H9 (cell line): ENCODE measurements at regions not wholly inside any gene's neighbourhood (a gene's known extent, or its start where the extent isn't known, plus 50 kb on each side); places are given as distances from the start of the nearest gene placed in this dataset.

Experiments
- DNase-seq: peaks from one replicate; pipeline ENCODE4 v3.0.0-alpha.2; 2017
- H2AFZ ChIP-seq: one replicate; pipeline ENCODE4 v1.6.1; 2013; ENCODE audit warnings: mild to moderate bottlenecking, low read length, control low read depth, moderate library complexity
- H2AK5ac ChIP-seq: 2 replicates; pipeline ENCODE4 v1.6.1; 2013; ENCODE audit warnings: low read length, control low read depth, mixed read lengths; ENCODE audit not compliant: insufficient read length
- H2BK120ac ChIP-seq: one replicate; pipeline ENCODE4 v1.6.1; 2013; ENCODE audit warnings: low read depth, mild to moderate bottlenecking, low read length, control low read depth, inconsistent platforms; ENCODE audit not compliant: poor library complexity, severe bottlenecking
- H2BK12ac ChIP-seq: 2 replicates; pipeline ENCODE4 v1.6.1; 2013; ENCODE audit warnings: low read length, control low read depth, mixed read lengths, low read depth; ENCODE audit not compliant: insufficient read length
- H2BK15ac ChIP-seq: 2 replicates; pipeline ENCODE4 v1.6.1; 2013; ENCODE audit warnings: low read depth, low read length, control low read depth
- H2BK20ac ChIP-seq: one replicate; pipeline ENCODE4 v1.6.1; 2013; ENCODE audit warnings: low read depth, mild to moderate bottlenecking, low read length, control low read depth, inconsistent platforms; ENCODE audit not compliant: poor library complexity, severe bottlenecking
- H2BK5ac ChIP-seq: 2 replicates; pipeline ENCODE4 v1.6.1; 2013; ENCODE audit warnings: low read length, control low read depth, mixed read lengths; ENCODE audit not compliant: insufficient read length
- H3K14ac ChIP-seq: 2 replicates; pipeline ENCODE4 v1.6.1; 2013; ENCODE audit warnings: low read length, control low read depth; ENCODE audit not compliant: insufficient read depth
- H3K18ac ChIP-seq: 2 replicates; pipeline ENCODE4 v1.6.1; 2013; ENCODE audit warnings: low read depth, mild to moderate bottlenecking, mixed read lengths, low read length, control low read depth; ENCODE audit not compliant: insufficient read length
- H3K23ac ChIP-seq: 2 replicates; pipeline ENCODE4 v1.6.1; 2013; ENCODE audit warnings: low read length, control low read depth, mixed read lengths, low read depth; ENCODE audit not compliant: insufficient read length
- H3K23me2 ChIP-seq: 2 replicates; pipeline ENCODE4 v1.6.1; 2013; ENCODE audit warnings: low read depth, mild to moderate bottlenecking, mixed read lengths, low read length, control low read depth; ENCODE audit not compliant: insufficient read length, poor library complexity, severe bottlenecking
- H3K27ac ChIP-seq: 2 replicates; pipeline ENCODE4 v1.5.1; 2013; ENCODE audit warnings: low read length, control low read depth, mixed read lengths, low read depth; ENCODE audit not compliant: insufficient read length
- H3K27me3 ChIP-seq: 2 replicates; pipeline ENCODE4 v1.6.1; 2013; ENCODE audit warnings: low read length, control low read depth, inconsistent platforms; ENCODE audit not compliant: insufficient read depth
- H3K4ac ChIP-seq: 2 replicates; pipeline ENCODE4 v1.6.1; 2013; ENCODE audit warnings: low read depth, mild to moderate bottlenecking, control low read depth, inconsistent platforms, low read length, moderate library complexity
- H3K4me1 ChIP-seq: 2 replicates; pipeline ENCODE4 v1.6.1; 2013; ENCODE audit warnings: low read length, control low read depth, inconsistent platforms; ENCODE audit not compliant: insufficient read depth
- H3K4me2 ChIP-seq: 2 replicates; pipeline ENCODE4 v1.6.1; 2013; ENCODE audit warnings: low read length, control low read depth, mixed read lengths; ENCODE audit not compliant: insufficient read length, insufficient read depth
- H3K56ac ChIP-seq: 2 replicates; pipeline ENCODE4 v1.6.1; 2013; ENCODE audit warnings: low read depth, mild to moderate bottlenecking, mixed read lengths, low read length, control low read depth; ENCODE audit not compliant: insufficient read length
- H3K79me1 ChIP-seq: 2 replicates; pipeline ENCODE4 v1.6.1; 2013; ENCODE audit warnings: low read depth, mild to moderate bottlenecking, moderate library complexity, low read length, control low read depth, inconsistent platforms; ENCODE audit not compliant: insufficient read depth, poor library complexity, severe bottlenecking
- H3K79me2 ChIP-seq: 2 replicates; pipeline ENCODE4 v1.6.1; 2013; ENCODE audit warnings: low read length, control low read depth, inconsistent platforms; ENCODE audit not compliant: insufficient read depth
- H3K9ac ChIP-seq: 2 replicates; pipeline ENCODE4 v1.6.1; 2013; ENCODE audit warnings: low read length, control low read depth, mixed read lengths; ENCODE audit not compliant: insufficient read length; ENCODE audit errors: extremely low read depth
- H3K9me3 ChIP-seq: one replicate; pipeline ENCODE4 v1.6.1; 2013; ENCODE audit warnings: low read depth, low read length, inconsistent platforms; ENCODE audit not compliant: control insufficient read depth
- H3T11ph ChIP-seq: one replicate; pipeline ENCODE4 v1.6.1; 2013; ENCODE audit warnings: mild to moderate bottlenecking, low read length, control low read depth, inconsistent platforms
- H4K20me1 ChIP-seq: one replicate; pipeline ENCODE4 v1.6.1; 2013; ENCODE audit not compliant: control insufficient read depth, insufficient read length, insufficient read depth
- H4K5ac ChIP-seq: 2 replicates; pipeline ENCODE4 v1.6.1; 2013; ENCODE audit warnings: low read depth, mild to moderate bottlenecking, mixed read lengths, low read length, control low read depth; ENCODE audit not compliant: insufficient read length
- H4K8ac ChIP-seq: replicated peaks from 2 replicates; pipeline ENCODE4 v1.6.1; 2013; ENCODE audit warnings: low read length, control low read depth, mixed read lengths, low read depth; ENCODE audit not compliant: insufficient read length
- H4K91ac ChIP-seq: 2 replicates; pipeline ENCODE4 v1.6.1; 2013; ENCODE audit warnings: low read depth, mild to moderate bottlenecking, moderate library complexity, mixed read lengths, low read length, control low read depth; ENCODE audit not compliant: insufficient read length
- H3K27ac Mint-ChIP-seq, 3 experiments: 2 replicates in 2 of 3; 3 replicates in 1 of 3; pipeline ENCODE4 v1.8.0; 2020 to 2021; ENCODE audit warnings: mixed read lengths in 3 of 3, mild to moderate bottlenecking in 1 of 3, moderate library complexity in 1 of 3
- H3K27me3 Mint-ChIP-seq: 2 replicates; pipeline ENCODE4 v1.8.0; 2021; ENCODE audit warnings: low read depth, mild to moderate bottlenecking, moderate library complexity, mixed read lengths
- H3K36me3 Mint-ChIP-seq, 3 experiments: 2 replicates in 2 of 3; 3 replicates in 1 of 3; pipeline ENCODE4 v1.8.0; 2020 to 2021; ENCODE audit warnings: low read depth in 3 of 3, mixed read lengths in 3 of 3; ENCODE audit not compliant: insufficient read depth in 1 of 3
- H3K4me1 Mint-ChIP-seq, 2 experiments: 2 replicates each; pipeline ENCODE4 v1.8.0; 2020; ENCODE audit warnings: mixed read lengths in 2 of 2
- H3K4me3 Mint-ChIP-seq, 2 experiments: 2 replicates in 1 of 2; 3 replicates in 1 of 2; pipeline ENCODE4 v1.8.0; 2020 to 2021; ENCODE audit warnings: mild to moderate bottlenecking in 2 of 2, mixed read lengths in 2 of 2, moderate library complexity in 1 of 2
- H3K9me3 Mint-ChIP-seq, 2 experiments: 2 replicates in 1 of 2; 3 replicates in 1 of 2; pipeline ENCODE4 v1.8.0; 2020; ENCODE audit warnings: mild to moderate bottlenecking in 2 of 2, mixed read lengths in 2 of 2, moderate library complexity in 1 of 2
- CTCF ChIP-seq: fragments of 200-600 bp; sonication (generic); conservative IDR thresholded peaks from 3 replicates; pipeline ENCODE4 v1.8.0; 2021; ENCODE audit warnings: antibody characterized with exemption, mild to moderate bottlenecking
- WGBS: extraction: QIAGEN DNeasy Blood & Tissue Kit; methylation state at CpG from one replicate; pipeline ENCODE4 v1.1.7; 2013; ENCODE audit warnings: missing lambda C conversion rate, low lambda C conversion rate, mixed read lengths; ENCODE audit not compliant: insufficient read length; ENCODE audit errors: extremely low coverage; 5-methylcytosine and 5-hydroxymethylcytosine counted together

DNA sequence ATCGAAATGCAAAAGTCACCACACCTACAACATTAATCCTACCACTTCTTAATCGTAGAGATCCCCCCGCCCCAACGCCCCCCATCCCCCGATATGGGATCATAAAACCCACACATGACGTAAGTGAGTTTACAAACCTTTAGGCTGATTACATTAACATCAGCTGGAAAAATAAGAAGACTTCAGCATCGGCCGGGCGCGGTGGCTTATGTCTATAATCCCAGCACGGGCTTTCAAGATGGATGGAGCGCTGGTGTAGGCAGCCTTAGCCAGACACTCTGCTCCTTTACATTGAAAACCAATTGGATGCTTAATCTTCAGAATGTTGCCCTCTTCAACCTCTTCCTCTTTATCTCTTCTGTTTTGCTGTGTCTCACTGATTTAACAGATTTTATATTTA, 1376.0 kb downstream of the MAT2B start:
- Histone ChIP-seq H2BK12ac (no peak overlapping the region), H3K79me1 (no peaks in the 10 kb centered on the region), H2BK5ac (no peak overlapping the region), H3K14ac (no peak overlapping the region), H2AFZ (no peak overlapping the region), H3K4me2 (no peak overlapping the region), H3K56ac (no peak overlapping the region), H3K18ac (no peak overlapping the region), H4K91ac (no peak overlapping the region), H3K23me2 (no peaks in the 10 kb centered on the region), H2BK120ac (no peak overlapping the region), H3K9me3 (no peaks in the 10 kb centered on the region), H4K5ac (no peak overlapping the region), H3K27me3 (no peaks in the 10 kb centered on the region), H3K4ac (no peak overlapping the region), H2AK5ac (no peak overlapping the region), H3K27ac (no peak overlapping the region), H3T11ph (no peak overlapping the region), H3K9ac (no peak overlapping the region), H3K79me2 (no peaks in the 10 kb centered on the region), H2BK15ac (no peak overlapping the region), H2BK20ac (no peak overlapping the region), H4K8ac (no peak overlapping the region), H3K4me1 (no peaks in the 10 kb centered on the region), H4K20me1 (no peaks in the 10 kb centered on the region), H3K23ac (no peak overlapping the region)
- no CpG with 5 or more reads among the region's 12 CpGs for whole genome bisulfite sequencing
- DNase-seq, result no peak
- Mint-ChIP-seq H3K4me1 (no peaks in the 10 kb centered on the region), H3K9me3 (peaks cover 5 to 7% of the 10 kb centered on the region in 2 experiments; a peak in 4 of 5 replicates), H3K36me3 (peaks cover 0 to 6% (median under 1%) of the 10 kb centered on the region in 3 experiments; a peak in 5 of 7 replicates), H3K4me3 (no peak overlapping the region), H3K27ac (no peak overlapping the region), H3K27me3 (no peaks in the 10 kb centered on the region)
- no peak for TF ChIP-seq CTCF
